Adrenal gland (tissue), 5 donors: ENCODE measurements at regions not wholly inside any gene's neighbourhood (a gene's known extent, or its start where the extent isn't known, plus 50 kb on each side); places are given as distances from the start of the nearest gene placed in this dataset.
"Not testable (repeated sequence)": the region's sequence is repeated elsewhere in the genome, so short reads cannot be mapped to it uniquely, and the experiment has no call there.

Experiments used
- POLR2A ChIP-seq, 2 donors: fragments of 450-650 bp; IDR thresholded peaks; one replicate each; pipeline ENCODE4 v1.6.1; 2017; ENCODE audit warnings: antibody characterized with exemption in 2 of 2, mild to moderate bottlenecking in 2 of 2, moderate library complexity in 1 of 2
- TF ChIP-seq, protein P1 (sequence below), 6 experiments: fragments of 450-650 bp in 4 of 6; fragments of 200-600 bp in 2 of 6; sonication (generic) in 1 of 6; IDR thresholded peaks; 1 replicate in 5 of 6; 2 replicates in 1 of 6; pipeline versions ENCODE4 v1.5.1 to v1.8.0; 2016 to 2021; ENCODE audit warnings: antibody characterized with exemption in 6 of 6, mild to moderate bottlenecking in 2 of 6, moderate library complexity in 1 of 6
- donor health status: DM: no; HTN: no; CAD: no.

DNA sequence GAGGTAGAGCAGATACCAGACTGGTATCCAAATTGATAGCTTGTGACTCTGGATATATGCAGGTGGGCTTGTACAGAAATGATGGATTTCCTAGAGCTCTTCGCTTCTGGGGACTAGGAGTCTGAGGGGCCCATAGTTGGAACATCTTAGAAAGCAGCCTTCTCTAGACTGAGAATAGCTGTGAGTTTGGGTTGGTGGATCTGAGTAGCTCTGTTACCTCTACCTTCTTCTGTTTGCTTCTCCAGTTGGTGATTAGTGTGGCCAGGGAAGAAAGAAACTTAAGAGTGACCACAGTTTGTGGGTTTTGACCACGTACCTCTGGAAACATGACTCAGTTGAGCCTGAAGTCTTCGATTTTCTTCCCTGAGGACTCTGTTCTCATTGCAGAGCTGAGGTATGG is 88.4 kb downstream of the NBPF8 start:
- TF ChIP-seq POLR2A (IDR thresholded peaks at IDR 0.05) = not testable (repeated sequence)
- TF ChIP-seq, protein P1, sequence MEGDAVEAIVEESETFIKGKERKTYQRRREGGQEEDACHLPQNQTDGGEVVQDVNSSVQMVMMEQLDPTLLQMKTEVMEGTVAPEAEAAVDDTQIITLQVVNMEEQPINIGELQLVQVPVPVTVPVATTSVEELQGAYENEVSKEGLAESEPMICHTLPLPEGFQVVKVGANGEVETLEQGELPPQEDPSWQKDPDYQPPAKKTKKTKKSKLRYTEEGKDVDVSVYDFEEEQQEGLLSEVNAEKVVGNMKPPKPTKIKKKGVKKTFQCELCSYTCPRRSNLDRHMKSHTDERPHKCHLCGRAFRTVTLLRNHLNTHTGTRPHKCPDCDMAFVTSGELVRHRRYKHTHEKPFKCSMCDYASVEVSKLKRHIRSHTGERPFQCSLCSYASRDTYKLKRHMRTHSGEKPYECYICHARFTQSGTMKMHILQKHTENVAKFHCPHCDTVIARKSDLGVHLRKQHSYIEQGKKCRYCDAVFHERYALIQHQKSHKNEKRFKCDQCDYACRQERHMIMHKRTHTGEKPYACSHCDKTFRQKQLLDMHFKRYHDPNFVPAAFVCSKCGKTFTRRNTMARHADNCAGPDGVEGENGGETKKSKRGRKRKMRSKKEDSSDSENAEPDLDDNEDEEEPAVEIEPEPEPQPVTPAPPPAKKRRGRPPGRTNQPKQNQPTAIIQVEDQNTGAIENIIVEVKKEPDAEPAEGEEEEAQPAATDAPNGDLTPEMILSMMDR (IDR thresholded peaks at IDR 0.05) = not testable (repeated sequence)
